GM12878 (cell line): ENCODE measurements at regions not wholly inside any gene's neighbourhood (a gene's known extent, or its start where the extent isn't known, plus 50 kb on each side); places are given as distances from the start of the nearest gene placed in this dataset.

Experiments
- ATAC-seq: fragments of 200-7000 bp; cut with Tn5 transposase; 3 replicates; pipeline ENCODE4 v1.9.1; 2020; ENCODE audit warnings: mild to moderate bottlenecking, moderate library complexity
- BruUV-seq: library from RNA; stranded (reverse); fragments of 400-500 nt; replicated peaks from 2 replicates; lab custom pipeline; 2021; lab: Mats Ljungman, UMichigan
- CTCF ChIA-PET: fragments of 300-600 bp; sonication (Branson Sonifier 250); formaldehyde crosslinking; extraction: SDS; loops from one replicate; lab custom pipeline; 2021; ENCODE audit warnings: inconsistent platforms; lab: Yijun Ruan, JAX
- POLR2A ChIA-PET: fragments of 350-600 bp; formaldehyde crosslinking; extraction: SDS; loops from one replicate; lab custom pipeline; 2021; ENCODE audit warnings: inconsistent platforms; lab: Charles Lee
- RAD21 ChIA-PET: fragments of 300-600 bp; sonication (Branson Sonifier 250); formaldehyde crosslinking; loops from one replicate; lab custom pipeline; 2023; ENCODE audit warnings: antibody characterized with exemption; ENCODE audit not compliant: unreplicated experiment; lab: Charles Lee
- SMC1A ChIA-PET: fragments of 300-600 bp; sonication (Branson Sonifier 250); formaldehyde crosslinking; loops from one replicate; lab custom pipeline; 2023; ENCODE audit not compliant: unreplicated experiment, uncharacterized antibody; lab: Charles Lee
- DNase-seq: peaks from one replicate; pipeline ENCODE4 v3.0.0-alpha.2; 2011; ENCODE audit warnings: low read depth, low spot score
- FAIRE-seq: peaks from 3 replicates; lab custom pipeline; 2011; peaks lifted over from hg19 to GRCh38; lab: Jason Lieb, UNC
- H2AFZ ChIP-seq: 2 replicates; pipeline ENCODE4 v1.6.0; 2011; ENCODE audit warnings: low read depth, low read length, control low read depth; ENCODE audit not compliant: control insufficient read depth
- H3K27ac ChIP-seq: 2 replicates; pipeline ENCODE4 v1.5.1; 2011; ENCODE audit warnings: control low read depth; ENCODE audit not compliant: control insufficient read depth, insufficient read depth
- H3K27me3 ChIP-seq, 2 experiments: replicated peaks in 1 of 2; 2 replicates each; pipeline versions ENCODE4 v1.6.0 to v1.6.1; 2011; ENCODE audit warnings: low read length in 1 of 2; ENCODE audit not compliant: control insufficient read depth in 2 of 2, insufficient read depth in 2 of 2
- H3K36me3 ChIP-seq, 2 experiments: 2 replicates each; pipeline ENCODE4 v1.5.1; 2011; ENCODE audit warnings: low read length in 1 of 2; ENCODE audit not compliant: control insufficient read depth in 2 of 2, insufficient read depth in 2 of 2
- H3K4me1 ChIP-seq: 2 replicates; pipeline ENCODE4 v1.6.1; 2011; ENCODE audit warnings: mild to moderate bottlenecking, low read length, moderate library complexity, mixed read lengths; ENCODE audit not compliant: control insufficient read depth, insufficient read depth
- H3K4me2 ChIP-seq: 2 replicates; pipeline ENCODE4 v1.6.0; 2011; ENCODE audit warnings: control low read depth; ENCODE audit not compliant: control insufficient read depth, insufficient read depth
- H3K4me3 ChIP-seq: fragments of 200-600 bp; sonication (generic); 2 replicates; pipeline ENCODE4 v1.5.1; 2016
- H3K79me2 ChIP-seq: 2 replicates; pipeline ENCODE4 v1.6.0; 2011; ENCODE audit warnings: low read length; ENCODE audit not compliant: control insufficient read depth, insufficient read depth
- H3K9ac ChIP-seq: 2 replicates; pipeline ENCODE4 v1.8.0; 2011; ENCODE audit warnings: low read length, control low read depth, mixed read lengths; ENCODE audit not compliant: control insufficient read depth, insufficient read depth
- H3K9me3 ChIP-seq: replicated peaks from 3 replicates; pipeline ENCODE4 v1.5.1; 2011; ENCODE audit warnings: mild to moderate bottlenecking, low read length; ENCODE audit not compliant: control insufficient read depth, insufficient read depth
- H4K20me1 ChIP-seq: 2 replicates; pipeline ENCODE4 v1.6.0; 2011; ENCODE audit not compliant: control insufficient read depth, insufficient read depth
- GATAD2B ChIP-seq: fragments of 450-650 bp; conservative IDR thresholded peaks from 2 replicates; pipeline ENCODE4 v1.6.1; 2017; ENCODE audit warnings: low read depth, mild to moderate bottlenecking, moderate library complexity
- JUNB ChIP-seq: IDR thresholded peaks from 2 replicates; pipeline ENCODE4 v1.6.1; 2016; ENCODE audit warnings: antibody characterized with exemption, mild to moderate bottlenecking
- PML ChIP-seq: IDR thresholded peaks from 2 replicates; pipeline ENCODE4 v1.6.1; 2012; ENCODE audit warnings: low read length, inconsistent platforms
- RB1 ChIP-seq: fragments of 450-650 bp; formaldehyde crosslinking; IDR thresholded peaks from 2 replicates; pipeline ENCODE4 v1.6.1; 2017; ENCODE audit warnings: mild to moderate bottlenecking, borderline replicate concordance
- RCOR1 ChIP-seq: conservative IDR thresholded peaks from 2 replicates; pipeline ENCODE4 v1.6.1; 2012; ENCODE audit warnings: low read depth, low read length, improper control_type of control experiment
- REST ChIP-seq: IDR thresholded peaks from 2 replicates; pipeline ENCODE4 v1.6.1; 2012; ENCODE audit warnings: mild to moderate bottlenecking, low read depth, low read length
- ZBED1 ChIP-seq: IDR thresholded peaks from 2 replicates; pipeline ENCODE4 v1.6.1; 2016; ENCODE audit warnings: borderline replicate concordance
- WGBS: methylation state at CpG from one replicate; pipeline ENCODE4 v1.1.6; 2016; ENCODE audit warnings: low lambda C conversion rate; ENCODE audit not compliant: insufficient replicate concordance, insufficient coverage; ENCODE audit errors: missing lambda C conversion rate; 5-methylcytosine and 5-hydroxymethylcytosine counted together
- in situ Hi-C: fragments of 300-500 bp; cut with MboI; formaldehyde crosslinking; loops from 9 replicates; pipeline ENCODE4 v1.14.3; 2018; ENCODE audit warnings: mixed read lengths
- intact Hi-C: fragments of 100-400 bp; cut with micrococcal nuclease; formaldehyde crosslinking; loops from one replicate; pipeline ENCODE4 v1.14.2; 2022; ENCODE audit not compliant: unreplicated experiment

- ATAC-seq = no peak
- intact Hi-C loops (no loop called here), in situ Hi-C loops (no loop called here)
- no peak overlapping the region for H3K4me2 ChIP-seq
- BruUV-seq = no TSS peak
- H3K4me1 ChIP-seq = no peaks in the 10 kb centered on the region
- no peak overlapping the region for H3K9ac ChIP-seq
- no peaks in the 10 kb centered on the region for H3K36me3 ChIP-seq
- H3K4me3 ChIP-seq = no peak overlapping the region
- POLR2A ChIA-PET = no interaction called here
- SMC1A ChIA-PET = interaction anchor here (0.6 kb wide), 1 partner anchor 91 kb away, joined by 3 read pairs; no protein-coding TSS in a partner anchor
- no peak overlapping the region for H3K27ac ChIP-seq
- WGBS = 90% methylated on average over 2 of the region's 2 CpGs
- CTCF ChIA-PET = no interaction called here
- H4K20me1 ChIP-seq = no peaks in the 10 kb centered on the region
- no peaks in the 10 kb centered on the region for H3K79me2 ChIP-seq
- no peaks in the 10 kb centered on the region for H3K9me3 ChIP-seq
- TF ChIP-seq ZBED1 (no peak), RCOR1 (no peak), REST (no peak), JUNB (no peak), RB1 (no peak), GATAD2B (no peak), PML (no peak)
- RAD21 ChIA-PET = interaction anchor here (0.6 kb wide), 1 partner anchor 37 kb away, joined by 3 read pairs; no protein-coding TSS in a partner anchor
- no peak for DNase-seq
- no peak overlapping the region for H2AFZ ChIP-seq
- no peaks in the 10 kb centered on the region for H3K27me3 ChIP-seq
- no peak for FAIRE-seq
These were observed 126.7 kb downstream of the ANAPC4 start for GRCh38 chr4:25503779-25504178.
